Activated CD4-positive, alpha-beta T cell treated with anti-CD3 and anti-CD28 coated beads for 1 hour (primary cell): ENCODE measurements at regions not wholly inside any gene's neighbourhood (a gene's known extent, or its start where the extent isn't known, plus 50 kb on each side); places are given as distances from the start of the nearest gene placed in this dataset.
"Not testable (repeated sequence)": the region's sequence is repeated elsewhere in the genome, so short reads cannot be mapped to it uniquely, and the experiment has no call there.

Experiments
- DNase-seq: peaks from one replicate; pipeline ENCODE4 v3.0.0-alpha.2; 2020

DNA sequence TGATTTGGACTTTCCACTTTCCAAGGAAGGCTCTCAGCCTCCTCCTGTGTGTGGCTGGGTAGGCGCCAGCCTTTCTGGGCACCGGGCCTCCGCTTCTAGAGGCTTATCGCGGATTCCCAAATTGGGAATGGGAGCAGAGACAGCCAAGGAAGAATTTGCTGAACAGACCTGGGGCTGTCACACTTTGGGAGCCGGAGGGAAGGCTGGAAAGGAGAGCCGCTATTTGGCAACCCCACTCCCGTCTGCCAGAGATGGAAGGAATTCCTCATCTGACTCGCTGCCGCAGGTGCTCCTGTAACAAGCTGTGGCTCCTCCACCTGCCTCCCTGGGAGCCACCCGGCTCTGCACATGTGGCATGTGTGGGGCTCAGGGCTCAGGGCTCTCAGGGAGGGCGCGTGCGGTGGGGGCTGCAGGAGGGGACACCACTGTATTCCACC lies 50.8 kb upstream of the ECHDC3 start:
- DNase-seq: no peak

GRCh38 chr10:11689945-11690736 lies 52.0 kb upstream of the ECHDC3 start:
- no peak for DNase-seq

DNA sequence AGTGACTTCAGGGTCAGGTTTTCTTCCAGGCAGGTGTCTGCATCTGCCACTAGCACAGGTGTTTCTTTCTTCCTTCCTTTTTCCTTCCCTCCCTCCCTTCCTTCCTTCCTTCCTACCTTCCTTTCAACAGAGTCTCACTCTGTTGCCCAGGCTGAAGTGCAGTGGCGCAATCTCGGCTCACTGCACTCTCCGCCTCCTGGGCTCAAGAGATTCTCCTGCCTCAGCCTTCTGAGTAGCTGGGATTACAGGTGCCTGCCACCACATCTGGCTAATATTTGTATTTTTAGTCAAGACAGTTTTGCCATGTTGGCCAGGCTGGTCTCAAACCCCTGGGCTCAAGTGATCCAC lies 53.8 kb upstream of the ECHDC3 start:
- DNase-seq: not testable (repeated sequence)

DNA sequence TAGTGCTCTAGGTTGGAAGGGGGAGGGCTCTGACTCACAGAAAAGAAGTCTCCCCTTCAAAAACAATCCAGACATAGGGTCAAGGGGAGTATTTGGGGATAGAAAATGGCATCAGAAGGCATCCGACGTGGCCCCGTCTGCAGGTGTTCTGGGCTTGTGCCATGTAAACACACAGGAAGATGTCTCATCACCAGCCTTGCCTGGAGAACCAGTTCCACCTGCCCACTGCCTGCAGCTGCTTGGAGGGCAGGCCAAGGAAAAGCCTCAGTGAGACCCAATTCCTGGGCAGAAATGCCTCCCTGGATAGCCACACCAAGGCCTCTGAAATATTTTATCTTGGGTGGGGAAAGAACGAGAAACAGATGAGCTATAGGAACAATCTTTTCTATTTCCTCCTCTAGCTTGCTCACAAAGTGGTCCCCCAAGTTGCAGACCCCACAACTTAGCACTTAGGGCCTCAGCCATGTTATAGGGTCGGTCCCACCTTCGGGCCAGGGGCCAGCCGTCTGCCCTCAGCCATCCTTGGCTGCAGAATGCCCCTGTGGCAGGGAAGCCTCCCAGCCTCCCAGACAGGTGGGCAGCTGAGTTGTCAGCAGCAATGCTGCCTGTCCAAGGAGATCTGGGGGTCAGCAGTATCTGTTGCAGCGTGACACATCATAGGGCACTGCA lies 54.3 kb upstream of the ECHDC3 start:
- DNase-seq: no peak

- no peak for DNase-seq
These were observed 54.8 kb upstream of the ECHDC3 start for GRCh38 chr10:11687357-11687771.

GRCh38 chr10:11685787-11686218 lies 56.4 kb upstream of the ECHDC3 start:
- peak; percentile 21 for DNase-seq

DNA sequence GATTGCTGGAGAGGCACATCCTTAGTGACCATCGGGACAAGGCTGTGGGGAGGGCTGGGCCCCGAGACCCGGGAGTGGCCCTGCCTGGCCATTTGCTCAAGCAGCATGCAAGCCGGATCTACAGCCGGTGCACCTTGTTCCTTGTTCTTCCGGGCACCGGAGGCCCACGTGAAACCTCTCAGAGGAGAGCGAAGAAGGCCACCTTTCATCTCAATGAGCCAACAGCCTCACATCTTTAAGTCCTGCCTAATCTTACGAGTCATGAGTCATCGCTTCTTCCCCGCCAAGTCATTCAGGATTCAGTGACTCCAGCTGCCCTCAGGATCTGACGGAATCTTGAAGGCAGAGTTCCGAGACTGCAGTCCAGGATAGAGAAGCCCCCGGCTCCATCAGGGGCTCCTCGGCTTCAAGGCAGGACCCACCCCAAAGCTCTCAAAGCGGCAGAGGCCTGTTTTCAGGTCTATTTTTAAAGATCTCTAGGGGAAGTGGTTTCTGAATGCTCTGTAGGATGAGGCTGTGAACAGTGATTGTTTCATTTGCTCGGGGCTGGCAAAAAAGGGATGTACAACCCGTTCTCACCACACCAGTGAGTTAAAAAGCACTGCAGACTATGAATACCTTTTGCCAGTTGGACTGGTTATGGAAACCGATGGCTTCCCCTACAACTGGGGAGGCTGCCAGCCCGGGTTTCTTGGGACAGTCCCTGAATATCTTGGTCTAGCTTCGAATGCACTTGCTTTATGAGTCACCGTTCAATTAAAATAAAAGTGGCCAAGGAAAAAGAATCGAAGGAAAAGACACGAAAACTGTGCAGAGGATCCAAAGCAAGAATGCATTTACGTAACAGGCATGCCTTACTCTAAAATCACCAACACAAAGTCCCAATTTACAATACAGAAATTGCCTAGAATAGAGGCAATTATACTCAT lies 57.2 kb upstream of the ECHDC3 start:
- DNase-seq: peak; percentile 46

DNA sequence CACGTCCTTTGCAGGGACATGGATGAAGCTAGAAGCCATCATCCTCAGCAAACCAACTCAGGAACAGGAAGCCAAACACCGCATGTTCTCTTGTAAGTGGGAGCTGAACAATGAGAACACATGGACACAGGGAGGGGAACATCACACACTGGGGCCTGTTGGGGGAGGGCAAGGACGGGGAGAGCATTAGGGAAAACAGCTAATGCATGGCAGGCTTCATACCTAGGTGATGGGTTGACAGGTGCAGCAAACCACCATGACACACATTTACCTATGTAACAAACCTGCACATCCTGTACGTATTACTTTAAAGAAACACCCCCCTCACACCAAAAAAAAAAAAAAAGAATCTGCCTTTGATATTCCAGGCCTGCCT lies 57.9 kb upstream of the ECHDC3 start:
- DNase-seq: not testable (repeated sequence)

DNA sequence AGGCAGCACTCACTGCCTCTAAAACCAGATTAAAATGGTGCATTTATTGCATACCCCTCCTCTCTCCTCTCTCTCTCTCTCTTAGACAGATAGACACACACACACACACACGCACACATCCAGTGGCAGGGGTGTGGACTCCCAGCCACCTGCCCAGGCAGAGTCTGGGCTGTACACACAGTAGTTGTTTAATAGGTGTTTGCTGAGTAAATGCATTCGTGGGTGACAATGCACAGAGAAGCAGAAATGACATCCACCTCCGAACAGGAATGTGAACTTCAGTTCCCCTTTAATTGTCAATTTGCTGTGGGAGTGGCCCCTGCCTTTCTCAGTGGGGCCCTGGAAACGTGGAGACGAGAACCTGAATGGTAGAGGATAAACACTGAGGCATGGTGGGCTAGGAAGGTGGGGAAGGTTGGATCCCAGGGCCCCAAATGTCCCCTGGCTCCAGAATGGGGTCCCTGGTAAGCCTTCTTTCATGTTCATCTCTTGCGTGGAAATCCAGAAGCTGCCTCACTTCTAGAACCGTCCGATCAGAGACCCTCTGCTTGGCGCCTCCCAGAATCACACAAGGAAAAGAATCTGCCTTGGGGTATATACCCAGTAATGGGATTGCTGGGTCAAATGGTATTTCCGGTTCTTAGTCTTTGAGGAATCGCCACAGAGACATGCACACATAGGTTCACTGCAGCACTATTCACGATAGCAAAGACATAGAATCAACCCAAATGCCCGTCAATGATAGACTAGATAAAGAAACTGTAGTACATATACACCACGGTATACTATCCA lies 58.5 kb upstream of the ECHDC3 start:
- no peak for DNase-seq

DNA sequence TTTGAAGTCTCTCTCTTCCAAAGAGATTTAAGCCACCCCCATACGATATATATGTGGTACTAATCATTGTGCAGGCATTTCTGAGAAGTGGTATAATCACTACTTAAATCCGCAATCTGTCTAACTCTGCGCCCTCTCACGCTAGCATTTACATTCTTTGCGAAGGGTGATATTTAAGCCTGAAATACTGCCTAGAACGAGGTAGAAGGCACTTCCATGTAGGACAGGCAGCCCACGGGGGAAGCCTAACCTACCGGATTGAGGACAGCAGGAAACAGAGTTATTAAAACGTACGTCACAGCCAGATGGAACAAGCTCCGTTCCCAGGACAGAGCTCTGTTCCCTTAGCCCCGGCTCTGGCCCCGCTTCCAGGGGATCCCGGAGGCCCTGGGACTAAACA lies 59.3 kb upstream of the ECHDC3 start:
- DNase-seq: no peak

DNA sequence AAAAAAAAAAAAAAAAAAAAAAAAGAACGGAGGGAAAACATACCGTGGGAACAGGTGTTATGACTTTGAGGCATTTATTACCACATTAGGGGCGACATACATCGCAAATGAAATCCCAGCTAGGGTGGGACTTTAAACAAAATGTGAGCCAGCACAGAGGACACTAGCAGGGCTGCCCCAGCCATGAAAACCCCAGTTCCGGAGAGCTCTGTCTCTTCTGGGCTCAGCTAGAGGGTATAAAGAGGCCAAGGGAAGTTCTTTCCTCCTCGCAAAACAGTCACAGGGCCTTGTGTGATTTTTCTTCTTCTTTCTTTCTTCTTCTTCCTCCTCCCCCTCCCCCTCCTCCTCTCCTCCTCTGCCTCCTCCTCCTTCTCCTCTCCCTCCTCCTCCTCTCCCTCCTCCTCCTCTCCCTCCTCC lies 59.9 kb upstream of the ECHDC3 start:
- no peak for DNase-seq

DNA sequence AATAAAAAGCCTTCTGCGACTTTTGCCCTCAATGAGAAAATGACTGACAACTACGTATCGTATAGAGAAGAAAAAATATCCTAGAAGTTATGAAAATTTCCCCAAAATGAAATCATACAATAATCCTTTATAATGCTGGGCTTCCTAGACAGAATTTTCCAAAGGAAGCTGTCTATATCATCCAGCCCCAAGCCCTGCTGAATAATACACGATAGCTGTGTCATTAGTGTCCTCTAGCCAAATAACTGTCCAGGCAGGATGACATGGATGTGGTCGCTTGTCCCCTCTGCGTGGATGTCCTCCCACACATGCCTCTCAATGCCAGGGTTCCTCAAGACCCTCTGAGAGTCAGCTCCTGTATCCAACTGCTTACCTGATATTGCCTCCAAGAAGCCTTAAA lies 61.7 kb upstream of the ECHDC3 start:
- no peak for DNase-seq

GRCh38 chr10:11679946-11680345 lies 62.2 kb upstream of the ECHDC3 start:
- DNase-seq: no peak

- no peak for DNase-seq
These were observed 63.9 kb upstream of the ECHDC3 start for GRCh38 chr10:11678074-11678793.

- DNase-seq: no peak
These were observed 64.7 kb upstream of the ECHDC3 start for GRCh38 chr10:11677480-11677879.

DNA sequence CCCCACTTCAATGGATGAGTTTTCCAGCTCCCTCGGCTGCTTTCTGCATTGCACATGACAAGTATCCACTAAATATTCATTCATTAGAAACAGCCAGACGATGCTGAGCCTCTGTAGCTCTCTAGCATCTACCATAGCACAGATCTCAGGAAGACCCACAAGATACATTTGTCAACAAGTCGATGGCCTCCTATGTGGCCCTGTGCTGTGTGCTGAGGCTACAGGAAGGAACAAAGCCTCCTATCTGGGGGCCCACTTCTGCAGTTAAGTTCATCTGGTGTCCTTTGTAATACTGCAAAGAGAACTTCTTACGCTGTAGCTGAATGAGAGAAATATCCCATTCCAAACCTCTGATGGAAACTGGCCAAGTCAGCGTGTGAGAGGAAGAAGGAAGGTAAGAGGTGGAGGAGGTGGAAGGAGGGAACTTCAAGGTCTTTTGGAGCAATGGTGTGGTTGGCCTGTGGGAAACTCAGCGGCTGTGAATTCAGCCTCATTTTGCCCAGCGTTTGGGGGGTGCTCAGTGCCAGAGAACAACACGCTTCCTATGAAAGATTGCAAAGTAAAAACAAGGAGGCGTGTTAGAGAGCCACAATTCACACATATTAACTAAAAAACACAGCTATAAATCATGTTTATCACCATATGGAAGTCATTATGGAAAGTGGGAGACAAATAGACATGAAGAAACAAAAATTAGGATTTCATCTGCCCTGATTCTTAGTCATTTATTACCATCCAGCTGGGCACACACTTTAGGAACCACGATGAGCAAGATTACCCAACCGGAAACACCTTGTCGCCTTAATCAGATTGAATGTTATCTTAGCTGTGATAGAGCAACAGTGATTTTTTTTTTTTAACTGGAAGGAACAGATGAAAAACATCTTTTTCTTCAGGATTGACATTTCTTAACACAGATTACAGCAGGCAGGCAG lies 62.2 kb upstream of the USP6NL start:
- DNase-seq: no peak

- no peak for DNase-seq
These were observed 61.4 kb upstream of the USP6NL start for GRCh38 chr10:11672836-11673235.

DNA sequence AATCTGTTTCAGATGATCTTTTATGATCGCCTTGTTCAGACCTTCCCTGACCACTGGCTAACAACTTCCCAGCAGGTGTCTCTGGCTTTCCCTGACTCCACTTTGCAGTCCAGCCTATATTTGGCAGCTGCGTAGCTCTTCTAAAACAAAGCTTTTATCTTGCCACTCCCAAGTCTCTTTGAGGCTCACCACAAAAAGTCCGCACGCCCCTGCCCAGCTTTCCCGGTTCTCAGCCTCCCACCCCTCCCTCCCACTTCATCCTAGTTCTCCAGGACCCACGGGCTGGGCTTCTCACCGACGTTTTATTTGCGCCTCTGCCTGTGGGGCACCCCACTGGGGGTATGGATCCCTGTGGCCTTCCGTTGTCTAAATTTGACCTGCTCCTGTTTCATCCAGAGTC lies 58.9 kb upstream of the USP6NL start:
- no peak for DNase-seq

DNA sequence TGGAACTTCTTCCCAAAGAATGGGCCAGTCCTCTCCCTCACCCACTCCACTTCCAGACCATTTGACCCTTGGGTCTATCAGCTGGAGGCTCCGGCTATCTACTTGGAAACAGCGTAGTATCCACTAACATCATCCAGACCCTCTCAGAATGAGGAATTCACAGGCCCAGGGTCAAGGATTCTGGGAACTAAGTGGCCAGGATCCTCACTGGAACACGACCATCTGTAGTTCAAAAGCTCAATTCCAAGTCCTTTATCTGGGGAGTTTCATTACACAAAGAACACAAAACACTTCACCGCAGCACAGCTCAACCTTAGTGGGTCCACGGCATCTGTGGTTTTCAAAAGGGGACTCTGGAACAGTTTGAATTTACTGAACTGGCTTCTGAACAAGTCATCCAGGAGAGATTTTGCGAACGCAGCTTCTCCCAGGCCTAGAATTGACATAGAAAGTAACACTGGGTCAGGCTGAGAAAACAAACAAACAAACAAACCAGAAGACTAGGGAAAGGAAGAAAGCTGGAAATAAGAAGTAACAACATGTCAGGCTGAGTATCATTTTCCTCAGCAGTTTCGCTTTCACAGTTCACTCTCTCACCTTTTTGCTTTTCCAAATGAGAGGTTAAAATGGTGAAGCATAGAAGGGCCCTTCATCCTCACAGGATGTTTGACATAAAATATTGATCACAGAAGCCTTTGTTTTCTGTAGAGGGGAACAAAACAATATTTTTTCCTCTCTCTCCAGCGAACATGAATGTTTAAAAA lies 57.6 kb upstream of the USP6NL start:
- no peak for DNase-seq

GRCh38 chr10:11667756-11668155 lies 56.3 kb upstream of the USP6NL start:
- no peak for DNase-seq
